GM12878 (cell line): ENCODE measurements at regions not wholly inside any gene's neighbourhood (a gene's known extent, or its start where the extent isn't known, plus 50 kb on each side); places are given as distances from the start of the nearest gene placed in this dataset.

Experiments used
- ATAC-seq: fragments of 200-7000 bp; cut with Tn5 transposase; 3 replicates; pipeline ENCODE4 v1.9.1; 2020; ENCODE audit warnings: mild to moderate bottlenecking, moderate library complexity
- BruUV-seq: library from RNA; stranded (reverse); fragments of 400-500 nt; replicated peaks from 2 replicates; lab custom pipeline; 2021; lab: Mats Ljungman, UMichigan
- CTCF ChIA-PET: fragments of 300-600 bp; sonication (Branson Sonifier 250); formaldehyde crosslinking; extraction: SDS; loops from one replicate; lab custom pipeline; 2021; ENCODE audit warnings: inconsistent platforms; lab: Yijun Ruan, JAX
- POLR2A ChIA-PET: fragments of 350-600 bp; formaldehyde crosslinking; extraction: SDS; loops from one replicate; lab custom pipeline; 2021; ENCODE audit warnings: inconsistent platforms; lab: Charles Lee
- RAD21 ChIA-PET: fragments of 300-600 bp; sonication (Branson Sonifier 250); formaldehyde crosslinking; loops from one replicate; lab custom pipeline; 2023; ENCODE audit warnings: antibody characterized with exemption; ENCODE audit not compliant: unreplicated experiment; lab: Charles Lee
- SMC1A ChIA-PET: fragments of 300-600 bp; sonication (Branson Sonifier 250); formaldehyde crosslinking; loops from one replicate; lab custom pipeline; 2023; ENCODE audit not compliant: unreplicated experiment, uncharacterized antibody; lab: Charles Lee
- DNase-seq: peaks from one replicate; pipeline ENCODE4 v3.0.0-alpha.2; 2011; ENCODE audit warnings: low read depth, low spot score
- FAIRE-seq: peaks from 3 replicates; lab custom pipeline; 2011; peaks lifted over from hg19 to GRCh38; lab: Jason Lieb, UNC
- H2AFZ ChIP-seq: 2 replicates; pipeline ENCODE4 v1.6.0; 2011; ENCODE audit warnings: low read depth, low read length, control low read depth; ENCODE audit not compliant: control insufficient read depth
- H3K27ac ChIP-seq: 2 replicates; pipeline ENCODE4 v1.5.1; 2011; ENCODE audit warnings: control low read depth; ENCODE audit not compliant: control insufficient read depth, insufficient read depth
- H3K27me3 ChIP-seq, 2 experiments: replicated peaks in 1 of 2; 2 replicates each; pipeline versions ENCODE4 v1.6.0 to v1.6.1; 2011; ENCODE audit warnings: low read length in 1 of 2; ENCODE audit not compliant: control insufficient read depth in 2 of 2, insufficient read depth in 2 of 2
- H3K36me3 ChIP-seq, 2 experiments: 2 replicates each; pipeline ENCODE4 v1.5.1; 2011; ENCODE audit warnings: low read length in 1 of 2; ENCODE audit not compliant: control insufficient read depth in 2 of 2, insufficient read depth in 2 of 2
- H3K4me1 ChIP-seq: 2 replicates; pipeline ENCODE4 v1.6.1; 2011; ENCODE audit warnings: mild to moderate bottlenecking, low read length, moderate library complexity, mixed read lengths; ENCODE audit not compliant: control insufficient read depth, insufficient read depth
- H3K4me2 ChIP-seq: 2 replicates; pipeline ENCODE4 v1.6.0; 2011; ENCODE audit warnings: control low read depth; ENCODE audit not compliant: control insufficient read depth, insufficient read depth
- H3K4me3 ChIP-seq: fragments of 200-600 bp; sonication (generic); 2 replicates; pipeline ENCODE4 v1.5.1; 2016
- H3K79me2 ChIP-seq: 2 replicates; pipeline ENCODE4 v1.6.0; 2011; ENCODE audit warnings: low read length; ENCODE audit not compliant: control insufficient read depth, insufficient read depth
- H3K9ac ChIP-seq: 2 replicates; pipeline ENCODE4 v1.8.0; 2011; ENCODE audit warnings: low read length, control low read depth, mixed read lengths; ENCODE audit not compliant: control insufficient read depth, insufficient read depth
- H3K9me3 ChIP-seq: replicated peaks from 3 replicates; pipeline ENCODE4 v1.5.1; 2011; ENCODE audit warnings: mild to moderate bottlenecking, low read length; ENCODE audit not compliant: control insufficient read depth, insufficient read depth
- H4K20me1 ChIP-seq: 2 replicates; pipeline ENCODE4 v1.6.0; 2011; ENCODE audit not compliant: control insufficient read depth, insufficient read depth
- BACH1 ChIP-seq: fragments of 450-650 bp; IDR thresholded peaks from 2 replicates; pipeline ENCODE4 v1.6.1; 2017; ENCODE audit warnings: mild to moderate bottlenecking, borderline replicate concordance
- EP300 ChIP-seq, 2 experiments: fragments of 150-350 bp in 1 of 2; IDR thresholded peaks; 2 replicates each; pipeline ENCODE4 v1.6.1; 2011 to 2012; ENCODE audit warnings: low read depth in 2 of 2, low read length in 2 of 2, borderline replicate concordance in 1 of 2, improper control_type of control experiment in 1 of 2, inconsistent platforms in 1 of 2; ENCODE audit not compliant: control insufficient read depth in 1 of 2
- ESRRA ChIP-seq: IDR thresholded peaks from 2 replicates; pipeline ENCODE4 v1.6.1; 2012; ENCODE audit warnings: mild to moderate bottlenecking, low read length, improper control_type of control experiment
- HCFC1 ChIP-seq: fragments of 150-350 bp; IDR thresholded peaks from 2 replicates; pipeline ENCODE4 v1.6.1; 2014; ENCODE audit warnings: low read length
- HDAC6 ChIP-seq: fragments of 200-600 bp; sonication (generic); IDR thresholded peaks from one replicate; pipeline ENCODE4 v1.8.0; 2017; ENCODE audit warnings: antibody characterized with exemption; ENCODE audit not compliant: unreplicated experiment
- IKZF1 ChIP-seq: fragments of 450-650 bp; conservative IDR thresholded peaks from 2 replicates; pipeline ENCODE4 v1.6.1; 2017; ENCODE audit warnings: antibody characterized with exemption, mild to moderate bottlenecking
- JUNB ChIP-seq: IDR thresholded peaks from 2 replicates; pipeline ENCODE4 v1.6.1; 2016; ENCODE audit warnings: antibody characterized with exemption, mild to moderate bottlenecking
- MEF2A ChIP-seq: IDR thresholded peaks from 2 replicates; pipeline ENCODE4 v1.6.1; 2011; ENCODE audit warnings: low read depth, mild to moderate bottlenecking, low read length, moderate library complexity; ENCODE audit not compliant: insufficient read depth
- MEF2B ChIP-seq: fragments of 450-650 bp; IDR thresholded peaks from 2 replicates; pipeline ENCODE4 v1.6.1; 2018; ENCODE audit warnings: mild to moderate bottlenecking, moderate library complexity; ENCODE audit not compliant: partially characterized antibody, poor library complexity, severe bottlenecking
- NRF1 ChIP-seq: conservative IDR thresholded peaks from 2 replicates; pipeline ENCODE4 v1.6.1; 2011; ENCODE audit warnings: mild to moderate bottlenecking, low read depth, low read length, improper control_type of control experiment
- POLR2AphosphoS2 ChIP-seq: IDR thresholded peaks from 2 replicates; pipeline ENCODE4 v1.6.1; 2011; ENCODE audit warnings: low read depth, mild to moderate bottlenecking, low read length, improper control_type of control experiment, moderate library complexity
- RUNX3 ChIP-seq: IDR thresholded peaks from 2 replicates; pipeline ENCODE4 v1.6.1; 2012; ENCODE audit warnings: low read length, inconsistent platforms
- SMARCA5 ChIP-seq: fragments of 450-650 bp; IDR thresholded peaks from 2 replicates; pipeline ENCODE4 v1.6.1; 2017; ENCODE audit warnings: mild to moderate bottlenecking
- SPI1 ChIP-seq: IDR thresholded peaks from 2 replicates; pipeline ENCODE4 v1.6.1; 2011; ENCODE audit warnings: low read depth, mild to moderate bottlenecking, low read length, moderate library complexity, borderline replicate concordance; ENCODE audit not compliant: insufficient read depth
- SREBF1 ChIP-seq: IDR thresholded peaks from 2 replicates; pipeline ENCODE4 v1.6.1; 2012; ENCODE audit warnings: mild to moderate bottlenecking, low read length
- USF2 ChIP-seq: IDR thresholded peaks from 2 replicates; pipeline ENCODE4 v1.6.1; 2011; ENCODE audit warnings: low read depth, low read length, improper control_type of control experiment, borderline replicate concordance
- ZBED1 ChIP-seq: IDR thresholded peaks from 2 replicates; pipeline ENCODE4 v1.6.1; 2016; ENCODE audit warnings: borderline replicate concordance
- ZBTB11 ChIP-seq: fragments of 450-650 bp; formaldehyde crosslinking; IDR thresholded peaks from 2 replicates; pipeline ENCODE4 v1.5.0; 2022; ENCODE audit warnings: mild to moderate bottlenecking, missing genetic modification characterization
- ZBTB4 ChIP-seq: fragments of 450-650 bp; formaldehyde crosslinking; IDR thresholded peaks from 2 replicates; pipeline ENCODE4 v1.4.0; 2022; ENCODE audit warnings: mild to moderate bottlenecking, moderate library complexity
- WGBS: methylation state at CpG from one replicate; pipeline ENCODE4 v1.1.6; 2016; ENCODE audit warnings: low lambda C conversion rate; ENCODE audit not compliant: insufficient replicate concordance, insufficient coverage; ENCODE audit errors: missing lambda C conversion rate; 5-methylcytosine and 5-hydroxymethylcytosine counted together
- in situ Hi-C: fragments of 300-500 bp; cut with MboI; formaldehyde crosslinking; loops from 9 replicates; pipeline ENCODE4 v1.14.3; 2018; ENCODE audit warnings: mixed read lengths
- intact Hi-C: fragments of 100-400 bp; cut with micrococcal nuclease; formaldehyde crosslinking; loops from one replicate; pipeline ENCODE4 v1.14.2; 2022; ENCODE audit not compliant: unreplicated experiment

- WGBS: 42% methylated on average over 13 of the region's 14 CpGs
Observed at GRCh38 chr11:70642266-70642665, 243.9 kb downstream of the CTTN start.

More at GRCh38 chr11:70642266-70642665, 243.9 kb downstream of the CTTN start:
- Histone ChIP-seq H3K4me2 (no peak overlapping the region), H3K27ac (no peak overlapping the region), H3K36me3 (no peaks in the 10 kb centered on the region), H3K4me1 (no peaks in the 10 kb centered on the region), H3K79me2 (no peaks in the 10 kb centered on the region), H2AFZ (no peak overlapping the region), H3K27me3 (no peaks in the 10 kb centered on the region; a peak in 1 of 4 replicates), H3K9ac (no peak overlapping the region), H4K20me1 (no peaks in the 10 kb centered on the region), H3K4me3 (no peak overlapping the region), H3K9me3 (no peaks in the 10 kb centered on the region; the same call in 2 of the 3 replicates)
- CTCF ChIA-PET: no interaction called here
- intact Hi-C loops: no loop called here
- TF ChIP-seq POLR2AphosphoS2: no peak
- no peak for TF ChIP-seq HDAC6
- TF ChIP-seq RUNX3: no peak
- TF ChIP-seq ESRRA: no peak
- no peak for TF ChIP-seq SMARCA5
- no peak for TF ChIP-seq HCFC1
- TF ChIP-seq SREBF1: no peak
- TF ChIP-seq EP300 (IDR thresholded peaks at IDR 0.05; ENCODE audit: borderline replicate concordance in 1 of 2, control insufficient read depth in 1 of 2, low read depth in 2 of 2, low read length in 2 of 2): no peak
- no peak for TF ChIP-seq IKZF1
- no peak for TF ChIP-seq ZBTB11 (CRISPR knock-in tag)
- TF ChIP-seq BACH1: no peak
- TF ChIP-seq MEF2B: no peak
- TF ChIP-seq MEF2A: no peak
- TF ChIP-seq ZBTB4 (CRISPR knock-in tag): no peak
- TF ChIP-seq JUNB: no peak
- TF ChIP-seq SPI1: no peak
- TF ChIP-seq USF2: no peak
- TF ChIP-seq NRF1: no peak
- no peak for TF ChIP-seq ZBED1
- SMC1A ChIA-PET: no interaction called here
- DNase-seq: no peak
- no peak for ATAC-seq
- POLR2A ChIA-PET: no interaction called here
- RAD21 ChIA-PET: no interaction called here
- in situ Hi-C loops: no loop called here
- BruUV-seq: no TSS peak
- no peak for FAIRE-seq
